ENCODE measurements at regions not wholly inside any gene's neighbourhood (a gene's known extent, or its start where the extent isn't known, plus 50 kb on each side); places are given as distances from the start of the nearest gene placed in this dataset.

- TF ChIP-seq ZNF704 (CRISPR knock-in tag; IDR thresholded peaks at IDR 0.05; ENCODE audit: borderline replicate concordance) (no peak), HMGA1 (CRISPR knock-in tag; conservative IDR thresholded peaks at IDR 0.05) (no peak), ZNF484 (CRISPR knock-in tag; IDR thresholded peaks at IDR 0.05; ENCODE audit: borderline replicate concordance, low read depth) (no peak), ISL2 (CRISPR knock-in tag; IDR thresholded peaks at IDR 0.05) (no peak), FOXP4 (CRISPR knock-in tag; IDR thresholded peaks at IDR 0.05) (no peak)
These were observed 171.2 kb upstream of the TSHZ2 start (continued) for GRCh38 chr20:52800734-52801627.

- ChIA-PET CTCF (ENCODE audit: low intra/inter-chr PET ratio, low total read pairs) (no interaction called here), POLR2A (no interaction called here)
- WGBS (ENCODE audit: low lambda C conversion rate), result 32% methylated on average over 2 of the region's 2 CpGs
- BruUV-seq (replicated peaks), result no TSS peak
- Histone ChIP-seq H3K9ac (ENCODE audit: insufficient read depth, low read depth, low read length) (no peak overlapping the region), H3K4me2 (ENCODE audit: low read depth, low read length) (no peak overlapping the region), H3K79me2 (ENCODE audit: insufficient read depth, low read length) (no peaks in the 10 kb centered on the region), H3K27me3 (ENCODE audit: control insufficient read depth in 1 of 2, insufficient read depth in 2 of 2, low read length in 2 of 2) (no peaks in the 10 kb centered on the region), H3K9me3 (ENCODE audit: low read length) (peaks cover 32% of the 10 kb centered on the region), H2AFZ (ENCODE audit: low read length) (no peak overlapping the region), H4K20me1 (ENCODE audit: insufficient read depth, low read length) (no peaks in the 10 kb centered on the region), H3K27ac (ENCODE audit: extremely low read length, insufficient read depth, low read length) (no peak overlapping the region), H3K4me1 (ENCODE audit: insufficient read depth, low read length) (no peaks in the 10 kb centered on the region), H3K4me3 (replicated peaks in 1 of 3; ENCODE audit: insufficient read depth in 1 of 3, low read depth in 2 of 3, low read length in 3 of 3) (no peak overlapping the region), H3K36me3 (replicated peaks in 1 of 2; ENCODE audit: control insufficient read depth in 1 of 2, insufficient read depth in 2 of 2, low read length in 2 of 2) (no peaks in the 10 kb centered on the region)
- TF ChIP-seq XRCC5 (optimal IDR thresholded peaks at IDR 0.05; ENCODE audit: low read length) (no peak), ZNF83 (CRISPR knock-in tag; IDR thresholded peaks at IDR 0.05; ENCODE audit: borderline replicate concordance) (no peak), ZNF569 (CRISPR knock-in tag; IDR thresholded peaks at IDR 0.05; ENCODE audit: borderline replicate concordance) (no peak), FLYWCH1 (CRISPR knock-in tag; IDR thresholded peaks at IDR 0.05) (no peak), E2F1 (CRISPR knock-in tag; IDR thresholded peaks at IDR 0.05) (no peak), HOXA9 (CRISPR knock-in tag; IDR thresholded peaks at IDR 0.05; ENCODE audit: borderline replicate concordance) (no peak), HNRNPLL (IDR thresholded peaks at IDR 0.05; ENCODE audit: low read depth, low read length, poor library complexity, severe bottlenecking) (no peak), FOXM1 (CRISPR knock-in tag; IDR thresholded peaks at IDR 0.05) (no peak), ZFY (CRISPR knock-in tag; IDR thresholded peaks at IDR 0.05) (no peak), ZNF205 (CRISPR knock-in tag; IDR thresholded peaks at IDR 0.05) (no peak), ZNF629 (CRISPR knock-in tag; conservative IDR thresholded peaks at IDR 0.05) (no peak), TMF1 (CRISPR knock-in tag; IDR thresholded peaks at IDR 0.05; ENCODE audit: low read depth) (no peak), CHD2 (IDR thresholded peaks at IDR 0.05; ENCODE audit: low read depth, low read length) (no peak), ZFP37 (CRISPR knock-in tag; IDR thresholded peaks at IDR 0.05; ENCODE audit: borderline replicate concordance) (no peak)
- in situ Hi-C loops (cut with HindIII; ENCODE audit: extremely low pct_ligation_motif_present, low pct_unique_long_range_greater_than_20kb) (no loop called here), intact Hi-C loops (cut with micrococcal nuclease; ENCODE audit: unreplicated experiment) (no loop called here)
- ATAC-seq (no peak), FAIRE-seq (no peak), DNase-seq (ENCODE audit: low spot score) (no peak)
These were observed 173.0 kb upstream of the TSHZ2 start for GRCh38 chr20:52799130-52799529.
